ENCODE measurements at regions not wholly inside any gene's neighbourhood (a gene's known extent, or its start where the extent isn't known, plus 50 kb on each side); places are given as distances from the start of the nearest gene placed in this dataset.

DNA sequence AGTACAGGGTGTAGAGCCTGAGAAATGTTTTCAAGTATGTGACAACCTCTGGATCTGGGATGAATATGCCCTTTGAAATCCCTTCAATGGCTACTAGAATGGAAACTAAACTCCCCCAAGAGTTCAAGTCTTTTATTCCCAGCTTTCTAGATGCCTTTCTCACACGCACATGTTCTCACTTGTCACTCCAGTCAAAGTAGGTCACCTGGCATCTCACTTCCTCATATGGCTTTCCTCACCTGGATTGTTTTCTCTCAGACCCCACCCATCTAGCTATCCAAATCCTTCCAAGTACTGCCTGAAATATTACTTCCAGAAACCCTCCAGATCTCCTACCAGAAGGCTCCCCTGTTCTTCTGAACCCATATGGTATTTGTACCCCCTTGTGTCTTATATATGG lies 615.4 kb upstream of the KLF4 start:
- no peak for DNase-seq (ENCODE audit: low spot score)
- TF ChIP-seq, protein P1, sequence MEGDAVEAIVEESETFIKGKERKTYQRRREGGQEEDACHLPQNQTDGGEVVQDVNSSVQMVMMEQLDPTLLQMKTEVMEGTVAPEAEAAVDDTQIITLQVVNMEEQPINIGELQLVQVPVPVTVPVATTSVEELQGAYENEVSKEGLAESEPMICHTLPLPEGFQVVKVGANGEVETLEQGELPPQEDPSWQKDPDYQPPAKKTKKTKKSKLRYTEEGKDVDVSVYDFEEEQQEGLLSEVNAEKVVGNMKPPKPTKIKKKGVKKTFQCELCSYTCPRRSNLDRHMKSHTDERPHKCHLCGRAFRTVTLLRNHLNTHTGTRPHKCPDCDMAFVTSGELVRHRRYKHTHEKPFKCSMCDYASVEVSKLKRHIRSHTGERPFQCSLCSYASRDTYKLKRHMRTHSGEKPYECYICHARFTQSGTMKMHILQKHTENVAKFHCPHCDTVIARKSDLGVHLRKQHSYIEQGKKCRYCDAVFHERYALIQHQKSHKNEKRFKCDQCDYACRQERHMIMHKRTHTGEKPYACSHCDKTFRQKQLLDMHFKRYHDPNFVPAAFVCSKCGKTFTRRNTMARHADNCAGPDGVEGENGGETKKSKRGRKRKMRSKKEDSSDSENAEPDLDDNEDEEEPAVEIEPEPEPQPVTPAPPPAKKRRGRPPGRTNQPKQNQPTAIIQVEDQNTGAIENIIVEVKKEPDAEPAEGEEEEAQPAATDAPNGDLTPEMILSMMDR (IDR thresholded peaks at IDR 0.05) = no peak
- ATAC-seq (ENCODE audit: low FRiP score) = no peak

DNA sequence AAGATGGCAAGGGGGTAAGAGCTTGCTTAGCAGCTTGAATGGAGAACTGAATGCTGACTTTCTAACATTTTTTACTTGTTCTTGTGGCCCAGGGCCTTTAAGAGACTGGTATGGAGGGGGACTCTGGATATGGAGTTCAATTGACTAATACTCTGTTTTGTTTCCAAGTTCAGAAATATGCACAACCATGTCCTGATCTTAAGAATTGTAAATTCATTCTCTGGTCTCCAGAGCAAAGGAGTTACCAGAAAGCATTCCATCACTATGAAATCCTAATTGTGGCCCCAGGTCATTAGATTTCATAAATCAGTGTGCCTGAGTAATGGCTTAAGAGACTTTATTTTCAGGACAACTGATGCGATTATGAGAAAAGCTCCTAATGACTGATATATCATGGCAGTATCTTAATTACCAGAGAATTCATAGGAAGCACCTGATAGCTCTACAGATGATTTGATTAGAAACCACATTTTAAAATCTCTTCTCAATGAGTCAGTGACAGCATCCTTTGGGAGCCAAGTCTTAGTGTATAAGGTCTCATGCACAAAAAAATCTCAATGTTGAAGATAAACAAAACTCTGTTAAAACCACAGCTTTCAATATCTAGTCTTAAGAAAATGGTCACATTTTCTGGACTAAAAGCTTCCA lies 613.6 kb upstream of the KLF4 start:
- TF ChIP-seq, protein P1 (IDR thresholded peaks at IDR 0.05) = no peak
- DNase-seq (ENCODE audit: low spot score) (no peak), ATAC-seq (ENCODE audit: low FRiP score) (no peak)

- TF ChIP-seq, protein P1 (IDR thresholded peaks at IDR 0.05) = no peak
- DNase-seq (ENCODE audit: low spot score) = no peak
- no peak for ATAC-seq (ENCODE audit: low FRiP score)
Measured at GRCh38 chr9:108101410-108101809, 611.8 kb upstream of the KLF4 start.

GRCh38 chr9:108100571-108100970 lies 611.0 kb upstream of the KLF4 start:
- ATAC-seq (ENCODE audit: low FRiP score) = no peak
- DNase-seq (ENCODE audit: low spot score) = no peak

DNA sequence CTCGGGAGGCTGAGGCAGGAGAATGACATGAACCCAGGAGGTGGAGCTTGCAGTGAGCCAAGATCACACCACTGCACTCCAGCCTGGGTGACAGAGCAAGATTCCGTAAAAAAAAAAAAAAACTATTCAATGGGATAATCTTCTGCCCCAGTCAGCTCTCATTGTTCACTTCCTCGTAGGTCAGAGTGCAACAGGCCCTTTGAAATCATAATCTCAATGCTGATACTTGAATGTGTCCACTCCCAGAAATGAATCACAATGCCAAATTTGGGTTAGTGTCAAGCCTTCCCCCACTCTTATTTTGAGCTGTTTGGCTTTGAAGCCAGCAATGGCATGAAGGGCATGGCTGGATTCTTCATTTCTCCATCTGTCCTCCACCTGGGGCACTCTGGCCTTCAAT lies 610.3 kb upstream of the KLF4 start:
- ATAC-seq (ENCODE audit: low FRiP score) = no peak
- DNase-seq (ENCODE audit: low spot score) = no peak
- TF ChIP-seq, protein P1 (IDR thresholded peaks at IDR 0.05) = no peak

More at GRCh38 chr9:108100571-108100970, 611.0 kb upstream of the KLF4 start:
- TF ChIP-seq, protein P1 (IDR thresholded peaks at IDR 0.05) = no peak

GRCh38 chr9:108095496-108095895 lies 605.9 kb upstream of the KLF4 start:
- TF ChIP-seq, protein P1 (IDR thresholded peaks at IDR 0.05) = no peak
- DNase-seq (ENCODE audit: low spot score) = no peak
- no peak for ATAC-seq (ENCODE audit: low FRiP score)

DNA sequence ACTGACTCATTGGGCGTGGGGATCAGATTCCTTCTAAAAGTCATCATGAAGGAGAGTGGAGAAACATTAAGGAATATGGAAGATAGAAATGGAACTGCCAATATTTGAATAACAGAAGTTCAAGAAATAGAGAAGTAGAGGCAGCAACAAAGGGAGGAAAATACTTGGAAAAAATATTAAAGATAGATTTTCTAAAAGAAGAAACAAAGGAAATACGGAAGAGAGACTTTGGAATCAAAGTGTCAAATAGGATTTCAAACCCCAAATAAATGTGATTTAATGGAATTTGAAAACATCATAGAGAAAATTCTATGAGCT lies 605.1 kb upstream of the KLF4 start:
- TF ChIP-seq, protein P1 (IDR thresholded peaks at IDR 0.05) = no peak
- ATAC-seq (ENCODE audit: low FRiP score) = no peak
- DNase-seq (ENCODE audit: low spot score) = no peak
